ENCODE measurements at regions not wholly inside any gene's neighbourhood (a gene's known extent, or its start where the extent isn't known, plus 50 kb on each side); places are given as distances from the start of the nearest gene placed in this dataset.

- TF ChIP-seq PBX3 (CRISPR knock-in tag; IDR thresholded peaks at IDR 0.05), result no peak
- no peak for TF ChIP-seq ZNF23 (tag by site-specific recombination; IDR thresholded peaks at IDR 0.05; ENCODE audit: borderline replicate concordance)
- TF ChIP-seq, protein P1, sequence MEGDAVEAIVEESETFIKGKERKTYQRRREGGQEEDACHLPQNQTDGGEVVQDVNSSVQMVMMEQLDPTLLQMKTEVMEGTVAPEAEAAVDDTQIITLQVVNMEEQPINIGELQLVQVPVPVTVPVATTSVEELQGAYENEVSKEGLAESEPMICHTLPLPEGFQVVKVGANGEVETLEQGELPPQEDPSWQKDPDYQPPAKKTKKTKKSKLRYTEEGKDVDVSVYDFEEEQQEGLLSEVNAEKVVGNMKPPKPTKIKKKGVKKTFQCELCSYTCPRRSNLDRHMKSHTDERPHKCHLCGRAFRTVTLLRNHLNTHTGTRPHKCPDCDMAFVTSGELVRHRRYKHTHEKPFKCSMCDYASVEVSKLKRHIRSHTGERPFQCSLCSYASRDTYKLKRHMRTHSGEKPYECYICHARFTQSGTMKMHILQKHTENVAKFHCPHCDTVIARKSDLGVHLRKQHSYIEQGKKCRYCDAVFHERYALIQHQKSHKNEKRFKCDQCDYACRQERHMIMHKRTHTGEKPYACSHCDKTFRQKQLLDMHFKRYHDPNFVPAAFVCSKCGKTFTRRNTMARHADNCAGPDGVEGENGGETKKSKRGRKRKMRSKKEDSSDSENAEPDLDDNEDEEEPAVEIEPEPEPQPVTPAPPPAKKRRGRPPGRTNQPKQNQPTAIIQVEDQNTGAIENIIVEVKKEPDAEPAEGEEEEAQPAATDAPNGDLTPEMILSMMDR (tag by site-specific recombination; IDR thresholded peaks at IDR 0.05), result no peak
- no peak for TF ChIP-seq ZNF292 (tag by site-specific recombination; IDR thresholded peaks at IDR 0.05; ENCODE audit: borderline replicate concordance, low read depth)
- no peak for TF ChIP-seq ZNF768 (tag by site-specific recombination; IDR thresholded peaks at IDR 0.05)
- TF ChIP-seq ZNF302 (tag by site-specific recombination; IDR thresholded peaks at IDR 0.05; ENCODE audit: low read depth), result no peak
- no peak for TF ChIP-seq ZBTB7A (tag by site-specific recombination; IDR thresholded peaks at IDR 0.05; ENCODE audit: low read depth)
- TF ChIP-seq, protein P2, sequence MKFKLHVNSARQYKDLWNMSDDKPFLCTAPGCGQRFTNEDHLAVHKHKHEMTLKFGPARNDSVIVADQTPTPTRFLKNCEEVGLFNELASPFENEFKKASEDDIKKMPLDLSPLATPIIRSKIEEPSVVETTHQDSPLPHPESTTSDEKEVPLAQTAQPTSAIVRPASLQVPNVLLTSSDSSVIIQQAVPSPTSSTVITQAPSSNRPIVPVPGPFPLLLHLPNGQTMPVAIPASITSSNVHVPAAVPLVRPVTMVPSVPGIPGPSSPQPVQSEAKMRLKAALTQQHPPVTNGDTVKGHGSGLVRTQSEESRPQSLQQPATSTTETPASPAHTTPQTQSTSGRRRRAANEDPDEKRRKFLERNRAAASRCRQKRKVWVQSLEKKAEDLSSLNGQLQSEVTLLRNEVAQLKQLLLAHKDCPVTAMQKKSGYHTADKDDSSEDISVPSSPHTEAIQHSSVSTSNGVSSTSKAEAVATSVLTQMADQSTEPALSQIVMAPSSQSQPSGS (tag by site-specific recombination; IDR thresholded peaks at IDR 0.05; ENCODE audit: low read depth), result no peak
- TF ChIP-seq ZNF510 (tag by site-specific recombination; IDR thresholded peaks at IDR 0.05; ENCODE audit: insufficient replicate concordance), result no peak
- no peak for TF ChIP-seq HOXA7 (CRISPR knock-in tag; IDR thresholded peaks at IDR 0.05; ENCODE audit: borderline replicate concordance)
- TF ChIP-seq ZEB2 (tag by site-specific recombination; IDR thresholded peaks at IDR 0.05), result no peak
- TF ChIP-seq ZNF488 (tag by site-specific recombination; IDR thresholded peaks at IDR 0.05), result no peak
- TF ChIP-seq ZNF621 (tag by site-specific recombination; IDR thresholded peaks at IDR 0.05), result no peak
These were observed 55.6 kb downstream of the KIAA0408 start for GRCh38 chr6:127403636-127404035.
